Upper lobe of left lung (tissue), 4 donors: ENCODE measurements at regions not wholly inside any gene's neighbourhood (a gene's known extent, or its start where the extent isn't known, plus 50 kb on each side); places are given as distances from the start of the nearest gene placed in this dataset.
"Not testable (repeated sequence)": the region's sequence is repeated elsewhere in the genome, so short reads cannot be mapped to it uniquely, and the experiment has no call there.

Source experiments
- POLR2A ChIP-seq, 4 donors: fragments of 450-650 bp; IDR thresholded peaks; one replicate each; pipeline ENCODE4 v1.5.1; 2016 to 2017; ENCODE audit warnings: antibody characterized with exemption in 4 of 4, mild to moderate bottlenecking in 2 of 4
- TF ChIP-seq, protein P1 (sequence below), 6 experiments: fragments of 450-650 bp in 4 of 6; fragments of 200-600 bp in 2 of 6; sonication (generic) in 2 of 6; IDR thresholded peaks; one replicate each; pipeline ENCODE4 v1.5.1; 2016 to 2019; ENCODE audit warnings: antibody characterized with exemption in 6 of 6

DNA sequence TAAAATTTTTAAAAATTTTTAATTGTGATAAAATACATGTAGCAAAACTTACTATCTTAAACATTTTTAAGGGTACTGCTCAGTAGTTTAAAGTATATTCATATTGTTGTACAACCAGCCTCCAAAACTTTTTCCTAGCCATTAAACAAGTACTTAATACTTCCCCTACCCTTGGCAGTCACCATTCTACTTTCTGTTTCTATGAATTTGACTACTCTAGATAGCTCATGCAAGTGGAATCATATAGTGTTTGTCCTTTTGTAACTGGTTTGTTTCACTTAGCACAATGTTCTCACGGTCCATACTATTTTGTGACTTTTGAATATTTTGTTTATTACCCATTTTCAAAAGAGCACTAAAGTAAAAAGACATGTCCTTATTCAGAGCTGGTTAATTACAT, 52.8 kb upstream of the ERV3-1 start:
- TF ChIP-seq POLR2A (IDR thresholded peaks at IDR 0.05): not testable (repeated sequence)
- TF ChIP-seq, protein P1, sequence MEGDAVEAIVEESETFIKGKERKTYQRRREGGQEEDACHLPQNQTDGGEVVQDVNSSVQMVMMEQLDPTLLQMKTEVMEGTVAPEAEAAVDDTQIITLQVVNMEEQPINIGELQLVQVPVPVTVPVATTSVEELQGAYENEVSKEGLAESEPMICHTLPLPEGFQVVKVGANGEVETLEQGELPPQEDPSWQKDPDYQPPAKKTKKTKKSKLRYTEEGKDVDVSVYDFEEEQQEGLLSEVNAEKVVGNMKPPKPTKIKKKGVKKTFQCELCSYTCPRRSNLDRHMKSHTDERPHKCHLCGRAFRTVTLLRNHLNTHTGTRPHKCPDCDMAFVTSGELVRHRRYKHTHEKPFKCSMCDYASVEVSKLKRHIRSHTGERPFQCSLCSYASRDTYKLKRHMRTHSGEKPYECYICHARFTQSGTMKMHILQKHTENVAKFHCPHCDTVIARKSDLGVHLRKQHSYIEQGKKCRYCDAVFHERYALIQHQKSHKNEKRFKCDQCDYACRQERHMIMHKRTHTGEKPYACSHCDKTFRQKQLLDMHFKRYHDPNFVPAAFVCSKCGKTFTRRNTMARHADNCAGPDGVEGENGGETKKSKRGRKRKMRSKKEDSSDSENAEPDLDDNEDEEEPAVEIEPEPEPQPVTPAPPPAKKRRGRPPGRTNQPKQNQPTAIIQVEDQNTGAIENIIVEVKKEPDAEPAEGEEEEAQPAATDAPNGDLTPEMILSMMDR (IDR thresholded peaks at IDR 0.05): not testable (repeated sequence)
